Adipocyte (in vitro differentiated cells): ENCODE measurements at regions not wholly inside any gene's neighbourhood (a gene's known extent, or its start where the extent isn't known, plus 50 kb on each side); places are given as distances from the start of the nearest gene placed in this dataset.
A peak's percentile ranks its signal among the peaks of the same experiment; 100 is the strongest.
"Not testable (repeated sequence)": the region's sequence is repeated elsewhere in the genome, so short reads cannot be mapped to it uniquely, and the experiment has no call there.

Experiments used
- DNase-seq: peaks from one replicate; pipeline ENCODE4 v3.0.0-alpha.2; 2015; ENCODE audit warnings: low read depth
- H3K27me3 ChIP-seq: replicated peaks from 2 replicates; pipeline ENCODE4 v1.7.0; 2013; ENCODE audit warnings: mild to moderate bottlenecking, low read length, moderate library complexity; ENCODE audit not compliant: control insufficient read depth, insufficient read depth
- H3K36me3 ChIP-seq: 2 replicates; pipeline ENCODE4 v1.7.0; 2013; ENCODE audit warnings: low read length, mild to moderate bottlenecking, moderate library complexity; ENCODE audit not compliant: control insufficient read depth, insufficient read depth, severe bottlenecking
- H3K4me1 ChIP-seq: 2 replicates; pipeline ENCODE4 v1.7.0; 2013; ENCODE audit warnings: mild to moderate bottlenecking, low read length, moderate library complexity; ENCODE audit not compliant: control insufficient read depth, insufficient read depth
- H3K4me3 ChIP-seq: 2 replicates; pipeline ENCODE4 v1.7.0; 2013; ENCODE audit warnings: mild to moderate bottlenecking, low read length, moderate library complexity
- H3K9ac ChIP-seq: 2 replicates; pipeline ENCODE4 v1.7.0; 2013; ENCODE audit warnings: mild to moderate bottlenecking, low read length, moderate library complexity
- H3K9me3 ChIP-seq: 2 replicates; pipeline ENCODE4 v1.7.0; 2013; ENCODE audit warnings: mild to moderate bottlenecking, low read length, moderate library complexity; ENCODE audit not compliant: control insufficient read depth

DNA sequence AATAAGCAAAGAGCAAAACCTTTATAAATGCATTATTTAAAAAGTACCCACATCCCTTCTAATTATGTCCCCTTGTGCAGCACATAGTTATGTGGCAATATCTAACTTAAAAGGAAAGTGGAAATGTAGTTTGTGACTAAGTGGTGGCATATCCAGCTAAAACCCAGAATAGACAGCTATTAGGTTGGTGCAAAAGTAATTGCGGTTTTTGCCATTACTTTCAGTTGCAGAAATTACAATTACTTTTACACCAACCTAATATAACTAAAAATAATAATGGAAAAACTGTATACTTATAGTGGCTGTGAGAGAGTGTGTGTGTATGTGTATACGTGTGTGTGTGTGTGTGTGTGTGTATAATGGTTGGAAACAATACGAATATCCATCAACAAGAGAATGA, 1108.1 kb upstream of the CNTN5 start:
- Histone ChIP-seq H3K27me3 (no peaks in the 10 kb centered on the region), H3K4me1 (no peaks in the 10 kb centered on the region), H3K4me3 (no peak overlapping the region), H3K9me3 (no peaks in the 10 kb centered on the region), H3K9ac (no peak overlapping the region), H3K36me3 (no peaks in the 10 kb centered on the region)
- DNase-seq: no peak

- H3K9me3 ChIP-seq, DNase-seq, H3K27me3 ChIP-seq, H3K4me1 ChIP-seq, H3K36me3 ChIP-seq, H3K9ac ChIP-seq, H3K4me3 ChIP-seq: not testable (repeated sequence)
Measured at GRCh38 chr11:97922933-97923332, 1097.8 kb upstream of the CNTN5 start.

DNA sequence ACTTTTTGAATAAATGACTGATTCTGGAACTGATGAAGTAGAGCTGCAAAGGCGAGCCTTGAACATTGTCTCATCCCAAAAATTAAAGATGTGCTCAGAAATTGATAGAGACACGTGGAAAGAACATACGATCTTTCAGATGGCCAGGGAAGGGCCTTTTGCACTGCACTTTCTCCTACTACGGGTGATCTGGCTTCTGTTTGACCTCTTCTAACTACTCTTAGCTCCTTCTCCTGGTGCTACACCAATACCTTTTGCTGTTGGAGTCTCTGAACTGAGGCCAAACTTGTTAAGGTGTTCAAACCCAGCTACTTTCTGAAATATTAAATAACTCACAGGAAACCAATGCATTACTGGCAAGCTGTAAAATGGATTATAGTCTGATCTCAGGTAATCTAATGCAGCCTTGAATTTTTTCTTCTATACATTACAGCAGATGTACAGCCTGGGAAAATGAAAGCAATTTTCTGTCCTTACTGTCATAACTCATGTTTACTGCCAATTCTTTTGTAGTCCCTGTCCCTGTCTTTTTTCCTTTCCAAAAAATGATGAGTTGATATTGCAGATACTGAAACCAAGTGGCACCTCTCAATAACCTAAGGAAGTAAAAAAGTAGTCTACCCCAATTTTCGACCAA, 1086.1 kb upstream of the CNTN5 start:
- DNase-seq: no peak
- H3K9me3 ChIP-seq: no peaks in the 10 kb centered on the region
- H3K36me3 ChIP-seq: no peaks in the 10 kb centered on the region
- no peak overlapping the region for H3K9ac ChIP-seq
- no peak overlapping the region for H3K4me3 ChIP-seq
- H3K4me1 ChIP-seq: no peaks in the 10 kb centered on the region
- H3K27me3 ChIP-seq: no peaks in the 10 kb centered on the region

GRCh38 chr11:97937501-97937900, 1083.2 kb upstream of the CNTN5 start:
- Histone ChIP-seq H3K9me3 (no peaks in the 10 kb centered on the region), H3K27me3 (no peaks in the 10 kb centered on the region)
- DNase-seq: peak; percentile 27

GRCh38 chr11:97938789-97939188, 1082.0 kb upstream of the CNTN5 start:
- Histone ChIP-seq H3K4me3 (no peak overlapping the region), H3K9ac (no peak overlapping the region), H3K9me3 (no peaks in the 10 kb centered on the region), H3K36me3 (no peaks in the 10 kb centered on the region), H3K27me3 (no peaks in the 10 kb centered on the region), H3K4me1 (no peaks in the 10 kb centered on the region)
- no peak for DNase-seq

More at GRCh38 chr11:97937501-97937900, 1083.2 kb upstream of the CNTN5 start:
- Histone ChIP-seq H3K4me3 (no peak overlapping the region), H3K36me3 (no peaks in the 10 kb centered on the region), H3K9ac (no peak overlapping the region), H3K4me1 (no peaks in the 10 kb centered on the region)

DNA sequence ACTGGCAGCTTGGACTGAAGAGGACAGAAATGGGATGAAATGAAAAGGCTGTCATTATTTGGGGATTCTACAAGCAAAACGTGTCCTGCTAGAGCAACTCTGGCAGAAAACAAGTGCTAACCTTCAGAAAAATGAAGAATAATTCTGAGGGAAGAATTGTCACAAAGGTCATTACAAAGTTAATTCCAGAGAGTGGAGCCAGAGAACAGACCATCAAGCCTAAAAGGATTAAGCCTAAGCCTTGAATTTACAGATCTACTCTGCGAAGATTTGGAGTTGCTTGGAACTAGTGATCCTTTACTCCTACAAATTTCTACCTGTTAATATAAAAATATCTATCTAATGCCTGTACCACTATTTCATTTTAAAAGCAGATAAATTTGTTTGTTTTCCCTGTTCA, 1077.3 kb upstream of the CNTN5 start:
- Histone ChIP-seq H3K9me3 (no peaks in the 10 kb centered on the region), H3K36me3 (no peaks in the 10 kb centered on the region), H3K9ac (no peak overlapping the region)

GRCh38 chr11:97948793-97949192, 1072.0 kb upstream of the CNTN5 start:
- DNase-seq: no peak

More for the DNA sequence above, 1077.3 kb upstream of the CNTN5 start:
- no peaks in the 10 kb centered on the region for H3K27me3 ChIP-seq
- H3K4me3 ChIP-seq: no peak overlapping the region
- H3K4me1 ChIP-seq: no peaks in the 10 kb centered on the region
- no peak for DNase-seq

DNA sequence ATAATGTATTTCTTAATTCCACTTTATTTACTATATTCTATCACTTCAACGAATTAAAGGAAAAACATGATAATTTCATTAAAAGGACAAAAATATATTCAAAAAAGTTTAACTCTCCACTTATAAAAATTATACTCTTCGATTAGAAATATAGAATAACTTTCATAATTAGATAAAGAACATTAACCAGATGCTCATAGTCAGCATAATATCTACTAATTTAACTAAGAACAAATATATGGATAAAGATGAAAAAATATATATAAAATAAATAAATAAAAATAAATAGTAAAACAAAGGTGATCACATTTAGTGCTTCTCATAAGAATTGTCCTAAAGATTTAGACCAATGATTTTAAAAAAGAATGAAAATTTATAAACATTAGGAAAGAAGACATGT, 1065.2 kb upstream of the CNTN5 start:
- Histone ChIP-seq H3K9me3 (no peaks in the 10 kb centered on the region), H3K27me3 (no peaks in the 10 kb centered on the region), H3K4me3 (no peak overlapping the region), H3K9ac (no peak overlapping the region), H3K4me1 (no peaks in the 10 kb centered on the region), H3K36me3 (no peaks in the 10 kb centered on the region)
- no peak for DNase-seq

More at GRCh38 chr11:97948793-97949192, 1072.0 kb upstream of the CNTN5 start:
- no peaks in the 10 kb centered on the region for H3K4me1 ChIP-seq
- no peak overlapping the region for H3K9ac ChIP-seq
- H3K4me3 ChIP-seq: no peak overlapping the region
- H3K27me3 ChIP-seq: no peaks in the 10 kb centered on the region
- H3K9me3 ChIP-seq: no peaks in the 10 kb centered on the region
- no peaks in the 10 kb centered on the region for H3K36me3 ChIP-seq

DNA sequence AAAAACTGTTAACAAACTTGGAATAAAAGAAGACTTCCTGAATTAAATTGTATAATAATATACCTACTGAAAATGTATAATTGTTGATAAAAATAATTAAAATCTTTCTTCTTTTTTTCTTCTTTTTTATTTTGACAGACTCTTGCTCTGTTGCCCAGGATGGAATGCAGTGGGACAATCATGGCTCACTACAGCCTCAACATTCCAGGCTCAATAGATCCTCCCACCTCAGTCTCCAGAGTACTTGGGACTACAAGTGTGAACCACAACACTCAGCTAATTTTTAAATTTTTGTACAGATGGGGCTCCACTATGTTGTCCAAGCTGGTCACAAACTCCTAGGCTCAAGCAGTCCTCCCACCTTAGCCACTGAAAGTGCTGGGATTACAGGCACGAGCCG, 1063.8 kb upstream of the CNTN5 start:
- H3K27me3 ChIP-seq: no peaks in the 10 kb centered on the region
- H3K4me1 ChIP-seq: no peaks in the 10 kb centered on the region
- no peak for DNase-seq

GRCh38 chr11:97961431-97961830, 1059.3 kb upstream of the CNTN5 start:
- no peak overlapping the region for H3K9ac ChIP-seq
- no peaks in the 10 kb centered on the region for H3K9me3 ChIP-seq
- H3K4me1 ChIP-seq: peaks cover 15% of the 10 kb centered on the region

More for the DNA sequence above, 1063.8 kb upstream of the CNTN5 start:
- H3K9me3 ChIP-seq: no peaks in the 10 kb centered on the region
- no peak overlapping the region for H3K9ac ChIP-seq
- no peak overlapping the region for H3K4me3 ChIP-seq
- H3K36me3 ChIP-seq: no peaks in the 10 kb centered on the region

GRCh38 chr11:97962758-97963157, 1058.0 kb upstream of the CNTN5 start:
- no peaks in the 10 kb centered on the region for H3K9me3 ChIP-seq
- H3K9ac ChIP-seq: no peak overlapping the region
- H3K4me1 ChIP-seq: peaks cover 20% of the 10 kb centered on the region

More at GRCh38 chr11:97961431-97961830, 1059.3 kb upstream of the CNTN5 start:
- Histone ChIP-seq H3K4me3 (no peak overlapping the region), H3K36me3 (no peaks in the 10 kb centered on the region), H3K27me3 (no peaks in the 10 kb centered on the region)
- no peak for DNase-seq

More at GRCh38 chr11:97962758-97963157, 1058.0 kb upstream of the CNTN5 start:
- DNase-seq: no peak
- Histone ChIP-seq H3K4me3 (no peak overlapping the region), H3K27me3 (no peaks in the 10 kb centered on the region), H3K36me3 (no peaks in the 10 kb centered on the region)
